ENCODE measurements at regions not wholly inside any gene's neighbourhood (a gene's known extent, or its start where the extent isn't known, plus 50 kb on each side); places are given as distances from the start of the nearest gene placed in this dataset.

- TF ChIP-seq CTCF (conservative IDR thresholded peaks at IDR 0.05) (no peak), EZH2 (IDR thresholded peaks at IDR 0.05; ENCODE audit: low read depth) (no peak)
Measured at GRCh38 chrX:10070714-10071436, 85.9 kb upstream of the CLCN4 start.

Measured in PC-9 (cell line).